ENCODE measurements at regions not wholly inside any gene's neighbourhood (a gene's known extent, or its start where the extent isn't known, plus 50 kb on each side); places are given as distances from the start of the nearest gene placed in this dataset.

- no peaks in the 10 kb centered on the region for H3K36me3 Mint-ChIP-seq (ENCODE audit: insufficient read depth, unreplicated experiment)
- no TSS peak for BruUV-seq (replicated peaks)
- intact Hi-C loops (cut with micrococcal nuclease), result no loop called here
These were observed 337.2 kb upstream of the AJAP1 start for GRCh38 chr1:4317207-4317606.

GRCh38 chr1:4318720-4319119 is 335.7 kb upstream of the AJAP1 start:
- no peaks in the 10 kb centered on the region for H3K36me3 Mint-ChIP-seq (ENCODE audit: insufficient read depth, unreplicated experiment)
- ChIA-PET CTCF (no interaction called here), POLR2A (no interaction called here)
- intact Hi-C loops (cut with micrococcal nuclease), result no loop called here
- no TSS peak for BruUV-seq (replicated peaks)
- DNase-seq (ENCODE audit: unreplicated experiment), result no peak
- H3K9me3 Mint-ChIP-seq (ENCODE audit: unreplicated experiment), result peaks cover 48% of the 10 kb centered on the region
- H3K27ac Mint-ChIP-seq (ENCODE audit: low read depth, unreplicated experiment), result no peak overlapping the region
- no peaks in the 10 kb centered on the region for H3K4me1 Mint-ChIP-seq (ENCODE audit: insufficient read depth, unreplicated experiment)
- H3K27me3 Mint-ChIP-seq (ENCODE audit: insufficient read depth, unreplicated experiment), result no peaks in the 10 kb centered on the region
- no peak for TF ChIP-seq CTCF (IDR thresholded peaks at IDR 0.05; ENCODE audit: unreplicated experiment)
- no peak overlapping the region for H3K4me3 Mint-ChIP-seq (ENCODE audit: unreplicated experiment)

More at GRCh38 chr1:4317207-4317606, 337.2 kb upstream of the AJAP1 start:
- peaks cover 42% of the 10 kb centered on the region for H3K9me3 Mint-ChIP-seq (ENCODE audit: unreplicated experiment)
- CTCF ChIA-PET, result no interaction called here
- no peak for DNase-seq (ENCODE audit: unreplicated experiment)
- no peak overlapping the region for H3K27ac Mint-ChIP-seq (ENCODE audit: low read depth, unreplicated experiment)
- no peaks in the 10 kb centered on the region for H3K27me3 Mint-ChIP-seq (ENCODE audit: insufficient read depth, unreplicated experiment)
- no peaks in the 10 kb centered on the region for H3K4me1 Mint-ChIP-seq (ENCODE audit: insufficient read depth, unreplicated experiment)
- POLR2A ChIA-PET, result no interaction called here
- no peak for TF ChIP-seq CTCF (IDR thresholded peaks at IDR 0.05; ENCODE audit: unreplicated experiment)
- H3K4me3 Mint-ChIP-seq (ENCODE audit: unreplicated experiment), result no peak overlapping the region

GRCh38 chr1:4319496-4319895 is 334.9 kb upstream of the AJAP1 start:
- ChIA-PET CTCF (no interaction called here), POLR2A (no interaction called here)
- no peak overlapping the region for H3K4me3 Mint-ChIP-seq (ENCODE audit: unreplicated experiment)
- no peak for TF ChIP-seq CTCF (IDR thresholded peaks at IDR 0.05; ENCODE audit: unreplicated experiment)
- intact Hi-C loops (cut with micrococcal nuclease), result no loop called here
- no TSS peak for BruUV-seq (replicated peaks)
- DNase-seq (ENCODE audit: unreplicated experiment), result no peak
- no peaks in the 10 kb centered on the region for H3K4me1 Mint-ChIP-seq (ENCODE audit: insufficient read depth, unreplicated experiment)
- no peak overlapping the region for H3K27ac Mint-ChIP-seq (ENCODE audit: low read depth, unreplicated experiment)
- H3K9me3 Mint-ChIP-seq (ENCODE audit: unreplicated experiment), result peaks cover 51% of the 10 kb centered on the region
- H3K36me3 Mint-ChIP-seq (ENCODE audit: insufficient read depth, unreplicated experiment), result no peaks in the 10 kb centered on the region
- H3K27me3 Mint-ChIP-seq (ENCODE audit: insufficient read depth, unreplicated experiment), result no peaks in the 10 kb centered on the region

GRCh38 chr1:4322881-4323280 is 331.5 kb upstream of the AJAP1 start:
- intact Hi-C loops (cut with micrococcal nuclease), result no loop called here

More at GRCh38 chr1:4322881-4323280, 331.5 kb upstream of the AJAP1 start:
- Mint-ChIP-seq H3K4me1 (ENCODE audit: insufficient read depth, unreplicated experiment) (no peaks in the 10 kb centered on the region), H3K36me3 (ENCODE audit: insufficient read depth, unreplicated experiment) (no peaks in the 10 kb centered on the region), H3K4me3 (ENCODE audit: unreplicated experiment) (no peak overlapping the region), H3K27me3 (ENCODE audit: insufficient read depth, unreplicated experiment) (no peaks in the 10 kb centered on the region), H3K27ac (ENCODE audit: low read depth, unreplicated experiment) (no peak overlapping the region), H3K9me3 (ENCODE audit: unreplicated experiment) (peaks cover 41% of the 10 kb centered on the region)
- TF ChIP-seq CTCF (IDR thresholded peaks at IDR 0.05; ENCODE audit: unreplicated experiment), result no peak
- ChIA-PET POLR2A (no interaction called here), CTCF (no interaction called here)
- BruUV-seq (replicated peaks), result no TSS peak
- DNase-seq (ENCODE audit: unreplicated experiment), result no peak

Measured in MCF 10A (cell line).